H1 (cell line): ENCODE measurements at regions not wholly inside any gene's neighbourhood (a gene's known extent, or its start where the extent isn't known, plus 50 kb on each side); places are given as distances from the start of the nearest gene placed in this dataset.

ENCODE experiments used
- BACH1 ChIP-seq: IDR thresholded peaks from 2 replicates; pipeline ENCODE4 v1.6.1; 2012; ENCODE audit warnings: low read length, improper control_type of control experiment
- EZH2 ChIP-seq: fragments of 200-600 bp; sonication (generic); IDR thresholded peaks from 2 replicates; pipeline ENCODE4 v1.7.1; 2012; ENCODE audit warnings: low read depth, mild to moderate bottlenecking, moderate library complexity, low read length, inconsistent platforms; ENCODE audit not compliant: severe bottlenecking
- FOSL1 ChIP-seq: IDR thresholded peaks from 2 replicates; pipeline ENCODE4 v1.6.1; 2011; ENCODE audit warnings: mild to moderate bottlenecking, low read depth, low read length, moderate library complexity; ENCODE audit not compliant: insufficient read depth
- KDM5A ChIP-seq: fragments of 200-600 bp; IDR thresholded peaks from 2 replicates; pipeline ENCODE4 v1.7.1; 2012; ENCODE audit warnings: mild to moderate bottlenecking, low read length, inconsistent platforms, mixed read lengths
- RFX5 ChIP-seq: IDR thresholded peaks from 2 replicates; pipeline ENCODE4 v1.6.1; 2011; ENCODE audit warnings: low read depth, low read length, improper control_type of control experiment, borderline replicate concordance

- no peak for TF ChIP-seq RFX5
- TF ChIP-seq EZH2 = no peak
- no peak for TF ChIP-seq KDM5A
- no peak for TF ChIP-seq FOSL1
- TF ChIP-seq BACH1 = no peak
- TF ChIP-seq, all 59 proteins: peak for 0
These were observed 226.1 kb upstream of the TTC14 start (continued) for GRCh38 chr3:180375831-180376230.
